Calu3 (cell line): ENCODE measurements at regions not wholly inside any gene's neighbourhood (a gene's known extent, or its start where the extent isn't known, plus 50 kb on each side); places are given as distances from the start of the nearest gene placed in this dataset.

Source experiments
- BruUV-seq: library from RNA; stranded (reverse); fragments of 400-500 nt; replicated peaks from 2 replicates; lab custom pipeline; 2021; lab: Mats Ljungman, UMichigan
- CTCF ChIA-PET: fragments of 300-600 bp; sonication (Branson Sonifier 250); formaldehyde crosslinking; loops from one replicate; lab custom pipeline; 2022; ENCODE audit warnings: antibody characterized with exemption; lab: Charles Lee
- DNase-seq: peaks from one replicate; pipeline ENCODE4 v3.0.0; 2022
- H3K27ac Mint-ChIP-seq: one replicate; pipeline ENCODE4 v1.8.0; 2022; ENCODE audit warnings: mixed read lengths; ENCODE audit not compliant: unreplicated experiment
- H3K27me3 Mint-ChIP-seq: one replicate; pipeline ENCODE4 v1.8.0; 2022; ENCODE audit warnings: mixed read lengths; ENCODE audit not compliant: unreplicated experiment
- H3K36me3 Mint-ChIP-seq: one replicate; pipeline ENCODE4 v1.8.0; 2022; ENCODE audit warnings: mild to moderate bottlenecking, moderate library complexity, mixed read lengths; ENCODE audit not compliant: insufficient read depth, unreplicated experiment
- H3K4me1 Mint-ChIP-seq: one replicate; pipeline ENCODE4 v1.8.0; 2022; ENCODE audit warnings: mild to moderate bottlenecking, low read depth, mixed read lengths; ENCODE audit not compliant: unreplicated experiment
- H3K4me3 Mint-ChIP-seq: one replicate; pipeline ENCODE4 v1.8.0; 2022; ENCODE audit warnings: mild to moderate bottlenecking, low read depth, moderate library complexity, mixed read lengths; ENCODE audit not compliant: unreplicated experiment
- H3K9me3 Mint-ChIP-seq: one replicate; pipeline ENCODE4 v1.8.0; 2022; ENCODE audit warnings: low read depth, mixed read lengths; ENCODE audit not compliant: unreplicated experiment
- CTCF ChIP-seq: fragments of 200-600 bp; IDR thresholded peaks from one replicate; pipeline ENCODE4 v1.8.0; 2022; ENCODE audit warnings: antibody characterized with exemption; ENCODE audit not compliant: unreplicated experiment
- intact Hi-C: fragments of 100-400 bp; cut with micrococcal nuclease; formaldehyde crosslinking; loops from one replicate; pipeline ENCODE4 v1.10.0; 2022; ENCODE audit not compliant: unreplicated experiment

GRCh38 chr10:98332623-98333269 is 64.8 kb upstream of the LOXL4 start:
- no peaks in the 10 kb centered on the region for H3K36me3 Mint-ChIP-seq
- intact Hi-C loops = no loop called here
- H3K27ac Mint-ChIP-seq = no peak overlapping the region
- no TSS peak for BruUV-seq
- no peak overlapping the region for H3K4me3 Mint-ChIP-seq
- H3K4me1 Mint-ChIP-seq = peaks cover 20% of the 10 kb centered on the region
- H3K9me3 Mint-ChIP-seq = no peaks in the 10 kb centered on the region
- TF ChIP-seq CTCF = no peak
- CTCF ChIA-PET = interaction anchor here (1.0 kb wide), 1 partner anchor 24 kb away, joined by 4 read pairs; no protein-coding TSS in a partner anchor
- DNase-seq = no peak
- H3K27me3 Mint-ChIP-seq = no peaks in the 10 kb centered on the region

DNA sequence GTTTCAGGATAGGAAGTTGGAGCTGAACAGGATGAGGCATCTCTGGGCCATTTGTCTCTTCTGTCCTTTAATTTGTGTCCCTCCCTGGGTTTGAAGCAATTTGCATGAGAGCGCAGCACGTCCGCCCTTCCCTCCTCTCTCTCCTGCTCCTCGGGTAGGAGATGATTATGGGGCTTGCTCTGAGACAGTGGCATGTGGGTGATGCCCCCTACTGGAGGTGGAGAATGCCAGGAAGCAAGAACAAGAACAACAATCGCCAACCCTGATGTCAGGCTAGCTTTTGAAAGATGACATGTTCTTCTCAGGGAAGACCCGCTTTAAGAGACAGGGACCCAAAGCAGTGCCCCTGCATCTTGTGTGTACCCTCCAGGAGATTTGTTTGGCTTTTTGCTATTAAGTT is 63.9 kb upstream of the LOXL4 start:
- Mint-ChIP-seq H3K27me3 (no peaks in the 10 kb centered on the region), H3K9me3 (no peaks in the 10 kb centered on the region), H3K27ac (no peak overlapping the region), H3K4me1 (peaks cover 20% of the 10 kb centered on the region), H3K4me3 (no peak overlapping the region), H3K36me3 (no peaks in the 10 kb centered on the region)
- intact Hi-C loops = no loop called here
- CTCF ChIA-PET = no interaction called here
- TF ChIP-seq CTCF = peak; percentile 21
- BruUV-seq = no TSS peak
- no peak for DNase-seq

DNA sequence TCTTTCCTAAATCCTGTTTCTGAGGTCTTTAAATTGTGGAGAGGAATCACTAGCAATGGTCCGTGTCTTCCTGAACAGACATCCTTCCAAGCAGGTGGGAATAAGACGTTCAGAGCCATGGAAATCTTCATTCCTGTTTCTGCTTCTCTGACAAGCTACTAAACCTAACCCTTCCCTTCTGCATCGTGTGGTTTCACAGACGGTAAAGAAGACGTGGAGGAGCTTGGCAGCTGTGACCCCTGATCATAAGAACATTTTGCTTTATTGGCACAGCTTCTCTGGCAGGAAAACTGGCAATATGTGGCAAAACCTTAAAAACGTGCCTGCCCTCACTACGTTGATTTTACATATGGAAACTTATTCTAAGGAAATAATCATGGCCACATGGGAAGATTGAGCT is 63.0 kb upstream of the LOXL4 start:
- Mint-ChIP-seq H3K27me3 (no peaks in the 10 kb centered on the region), H3K36me3 (no peaks in the 10 kb centered on the region), H3K9me3 (no peaks in the 10 kb centered on the region), H3K4me1 (peaks cover 20% of the 10 kb centered on the region), H3K27ac (no peak overlapping the region), H3K4me3 (no peak overlapping the region)
- CTCF ChIA-PET = no interaction called here
- DNase-seq = no peak
- TF ChIP-seq CTCF = no peak
- no TSS peak for BruUV-seq
- intact Hi-C loops = no loop called here

DNA sequence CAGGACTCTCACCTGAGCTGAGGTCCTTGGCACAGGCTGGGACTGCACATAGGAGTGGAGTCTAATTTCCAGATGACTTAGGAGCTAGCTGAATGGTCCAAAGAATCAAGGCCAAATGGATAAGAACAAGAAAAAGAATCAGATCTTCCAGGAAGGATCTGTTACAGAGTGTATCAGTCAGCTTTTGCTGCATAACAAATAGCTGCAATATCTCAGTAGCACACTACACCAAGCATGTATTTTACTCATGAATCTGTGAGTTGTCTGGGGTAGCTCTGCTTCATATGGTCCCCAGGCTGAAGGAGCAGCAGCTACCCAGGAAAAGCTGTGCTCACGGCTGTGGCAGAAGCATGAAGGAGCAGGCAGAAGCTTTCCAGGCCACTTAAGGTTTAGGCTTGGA is 60.6 kb upstream of the LOXL4 start:
- no peak for TF ChIP-seq CTCF
- CTCF ChIA-PET = no interaction called here
- H3K9me3 Mint-ChIP-seq = no peaks in the 10 kb centered on the region
- H3K36me3 Mint-ChIP-seq = no peaks in the 10 kb centered on the region
- intact Hi-C loops = no loop called here
- no peak overlapping the region for H3K27ac Mint-ChIP-seq
- BruUV-seq = no TSS peak
- DNase-seq = no peak
- peaks cover 19% of the 10 kb centered on the region for H3K4me1 Mint-ChIP-seq
- no peaks in the 10 kb centered on the region for H3K27me3 Mint-ChIP-seq
- no peak overlapping the region for H3K4me3 Mint-ChIP-seq
